IMR-90 (cell line): ENCODE measurements at regions not wholly inside any gene's neighbourhood (a gene's known extent, or its start where the extent isn't known, plus 50 kb on each side); places are given as distances from the start of the nearest gene placed in this dataset.

Experiments
- ATAC-seq: fragments of 200-7000 bp; cut with Tn5 transposase; 2 replicates; pipeline ENCODE4 v1.9.1; 2020; ENCODE audit warnings: low read depth, mild to moderate bottlenecking, moderate library complexity
- BruUV-seq: library from RNA; stranded (reverse); fragments of 400-500 nt; replicated peaks from 2 replicates; lab custom pipeline; 2021; lab: Mats Ljungman, UMichigan
- CTCF ChIA-PET: fragments of 300-600 bp; formaldehyde crosslinking; extraction: SDS; loops from one replicate; lab custom pipeline; 2021; ENCODE audit warnings: antibody characterized with exemption; lab: Yijun Ruan, JAX
- POLR2A ChIA-PET: fragments of 300-600 bp; sonication (Branson Sonifier 250); formaldehyde crosslinking; loops from one replicate; lab custom pipeline; 2022; ENCODE audit warnings: antibody characterized with exemption; ENCODE audit not compliant: unreplicated experiment; lab: Charles Lee
- DNase-seq: peaks from one replicate; pipeline ENCODE4 v3.0.0; 2013
- H2AFZ ChIP-seq: replicated peaks from 2 replicates; pipeline ENCODE3; 2013; ENCODE audit warnings: low read length, mild to moderate bottlenecking; ENCODE audit not compliant: poor library complexity
- H2AK5ac ChIP-seq: 2 replicates; pipeline ENCODE4 v1.6.1; 2013; ENCODE audit warnings: low read depth, low read length, inconsistent platforms
- H2AK9ac ChIP-seq: replicated peaks from 2 replicates; pipeline ENCODE3; 2013; ENCODE audit warnings: mild to moderate bottlenecking, low read depth, low read length, moderate library complexity; ENCODE audit not compliant: poor library complexity
- H2BK120ac ChIP-seq: 2 replicates; pipeline ENCODE4 v1.6.1; 2013; ENCODE audit warnings: low read depth, low read length, inconsistent platforms
- H2BK15ac ChIP-seq: 3 replicates; pipeline ENCODE4 v1.6.1; 2013; ENCODE audit warnings: low read depth, low read length, inconsistent platforms
- H2BK20ac ChIP-seq: 2 replicates; pipeline ENCODE4 v1.6.1; 2013; ENCODE audit warnings: low read depth, mild to moderate bottlenecking, inconsistent platforms, low read length, moderate library complexity
- H2BK5ac ChIP-seq: 2 replicates; pipeline ENCODE4 v1.6.1; 2013; ENCODE audit warnings: mild to moderate bottlenecking, low read depth, low read length, inconsistent platforms; ENCODE audit not compliant: poor library complexity, severe bottlenecking
- H3K14ac ChIP-seq: replicated peaks from 2 replicates; pipeline ENCODE4 v1.6.1; 2013; ENCODE audit warnings: low read depth, low read length, inconsistent platforms
- H3K18ac ChIP-seq: 2 replicates; pipeline ENCODE4 v1.6.1; 2013; ENCODE audit warnings: low read depth, low read length, control low read depth
- H3K23ac ChIP-seq: 2 replicates; pipeline ENCODE4 v1.6.1; 2013; ENCODE audit warnings: low read depth, low read length, inconsistent platforms
- H3K27ac ChIP-seq: 2 replicates; pipeline ENCODE4 v1.5.1; 2013; ENCODE audit warnings: mild to moderate bottlenecking, control low read depth, low read length; ENCODE audit not compliant: insufficient read depth
- H3K27me3 ChIP-seq: 2 replicates; pipeline ENCODE4 v1.6.1; 2013; ENCODE audit warnings: low read length; ENCODE audit not compliant: control insufficient read depth, insufficient read depth
- H3K36me3 ChIP-seq: 2 replicates; pipeline ENCODE4 v1.6.1; 2013; ENCODE audit warnings: low read length, mixed read lengths; ENCODE audit not compliant: control insufficient read depth, insufficient read depth
- H3K4ac ChIP-seq: 2 replicates; pipeline ENCODE4 v1.6.1; 2013; ENCODE audit warnings: low read depth, low read length, inconsistent platforms
- H3K4me1 ChIP-seq: 2 replicates; pipeline ENCODE4 v1.6.1; 2013; ENCODE audit warnings: low read length, mixed read lengths; ENCODE audit not compliant: control insufficient read depth, insufficient read depth
- H3K4me2 ChIP-seq: 2 replicates; pipeline ENCODE4 v1.6.1; 2013; ENCODE audit warnings: low read depth, mild to moderate bottlenecking, control low read depth, low read length, moderate library complexity
- H3K4me3 ChIP-seq: 2 replicates; pipeline ENCODE4 v1.5.1; 2013; ENCODE audit warnings: low read depth, mild to moderate bottlenecking, control low read depth, low read length, moderate library complexity; ENCODE audit not compliant: insufficient read depth
- H3K56ac ChIP-seq: 2 replicates; pipeline ENCODE4 v1.6.1; 2013; ENCODE audit warnings: low read length, inconsistent platforms; ENCODE audit not compliant: insufficient read depth; ENCODE audit errors: extremely low read depth
- H3K79me1 ChIP-seq, 2 experiments: 2 replicates each; pipeline ENCODE4 v1.6.1; 2013; ENCODE audit warnings: low read length in 2 of 2, inconsistent platforms in 1 of 2, low read depth in 1 of 2
- H3K9ac ChIP-seq: 2 replicates; pipeline ENCODE4 v1.6.1; 2013; ENCODE audit warnings: low read depth, low read length, control low read depth
- H3K9me1 ChIP-seq: 2 replicates; pipeline ENCODE4 v1.6.1; 2013; ENCODE audit warnings: low read length, inconsistent platforms; ENCODE audit not compliant: insufficient read depth
- H3K9me3 ChIP-seq: 2 replicates; pipeline ENCODE4 v1.6.1; 2013; ENCODE audit warnings: low read length; ENCODE audit not compliant: control insufficient read depth, insufficient read depth
- H4K20me1 ChIP-seq: 2 replicates; pipeline ENCODE4 v1.6.1; 2013; ENCODE audit warnings: low read length, inconsistent platforms; ENCODE audit not compliant: insufficient read depth
- H4K5ac ChIP-seq: 2 replicates; pipeline ENCODE4 v1.6.1; 2013; ENCODE audit warnings: mild to moderate bottlenecking, low read depth, low read length, control low read depth
- H4K8ac ChIP-seq, 2 experiments: 2 replicates each; pipeline ENCODE4 v1.6.1; 2013; ENCODE audit warnings: low read depth in 2 of 2, low read length in 2 of 2, control low read depth in 1 of 2, inconsistent platforms in 1 of 2
- H4K91ac ChIP-seq: 2 replicates; pipeline ENCODE4 v1.6.1; 2013; ENCODE audit warnings: low read depth, low read length, inconsistent platforms; ENCODE audit not compliant: insufficient read depth
- BHLHE40 ChIP-seq: fragments of 150-350 bp; IDR thresholded peaks from 2 replicates; pipeline ENCODE4 v1.6.1; 2016; ENCODE audit warnings: mild to moderate bottlenecking, low read depth, low read length
- CEBPB ChIP-seq: IDR thresholded peaks from 2 replicates; pipeline ENCODE4 v1.6.1; 2012; ENCODE audit warnings: low read depth, low read length, improper control_type of control experiment
- CHD1 ChIP-seq: IDR thresholded peaks from 2 replicates; pipeline ENCODE4 v1.6.1; 2012; ENCODE audit warnings: low read depth, low read length, improper control_type of control experiment
- ELK1 ChIP-seq: fragments of 150-350 bp; IDR thresholded peaks from 2 replicates; pipeline ENCODE4 v1.6.1; 2016; ENCODE audit warnings: low read depth, mild to moderate bottlenecking, low read length, moderate library complexity, borderline replicate concordance
- FOS ChIP-seq: fragments of 150-350 bp; IDR thresholded peaks from 2 replicates; pipeline ENCODE4 v1.6.1; 2016; ENCODE audit warnings: low read depth, low read length
- MAFK ChIP-seq: IDR thresholded peaks from 2 replicates; pipeline ENCODE4 v1.6.1; 2012; ENCODE audit warnings: low read depth, low read length, improper control_type of control experiment
- MAZ ChIP-seq: IDR thresholded peaks from 2 replicates; pipeline ENCODE4 v1.6.1; 2012; ENCODE audit warnings: low read depth, mild to moderate bottlenecking, low read length, improper control_type of control experiment, moderate library complexity, borderline replicate concordance
- MXI1 ChIP-seq: IDR thresholded peaks from 2 replicates; pipeline ENCODE4 v1.6.1; 2012; ENCODE audit warnings: low read depth, mild to moderate bottlenecking, low read length, moderate library complexity, borderline replicate concordance
- NFE2L2 ChIP-seq: fragments of 150-350 bp; IDR thresholded peaks from 2 replicates; pipeline ENCODE4 v1.6.1; 2016; ENCODE audit warnings: low read depth, mild to moderate bottlenecking, low read length
- POLR2A ChIP-seq: IDR thresholded peaks from 2 replicates; pipeline ENCODE4 v1.6.1; 2012; ENCODE audit warnings: mild to moderate bottlenecking, low read depth, low read length
- RAD21 ChIP-seq: IDR thresholded peaks from 2 replicates; pipeline ENCODE4 v1.6.1; 2012; ENCODE audit warnings: low read length, improper control_type of control experiment
- RCOR1 ChIP-seq: IDR thresholded peaks from 2 replicates; pipeline ENCODE4 v1.6.1; 2012; ENCODE audit warnings: mild to moderate bottlenecking, low read length, improper control_type of control experiment; ENCODE audit not compliant: insufficient replicate concordance
- RFX5 ChIP-seq: IDR thresholded peaks from 2 replicates; pipeline ENCODE4 v1.8.0; 2012; ENCODE audit warnings: low read depth, mild to moderate bottlenecking, low read length, moderate library complexity
- SMC3 ChIP-seq: fragments of 150-350 bp; IDR thresholded peaks from 2 replicates; pipeline ENCODE4 v1.6.1; 2016; ENCODE audit warnings: low read depth, mild to moderate bottlenecking, antibody characterized with exemption, low read length, moderate library complexity
- USF2 ChIP-seq: fragments of 150-350 bp; IDR thresholded peaks from 2 replicates; pipeline ENCODE4 v1.6.1; 2017; ENCODE audit warnings: mild to moderate bottlenecking, antibody characterized with exemption, low read length, low read depth
- WGBS, 2 experiments: methylation state at CpG; one replicate each; pipeline versions ENCODE4 v1.1.5 to v1.1.7; 2013; ENCODE audit warnings: missing lambda C conversion rate in 2 of 2; ENCODE audit not compliant: insufficient read length in 1 of 2; ENCODE audit errors: extremely low coverage in 2 of 2; 5-methylcytosine and 5-hydroxymethylcytosine counted together
- dilution Hi-C: fragments of 300-500 bp; cut with HindIII; formaldehyde crosslinking; loops from one replicate; pipeline ENCODE4 v1.14.3; 2018; ENCODE audit warnings: low sequenced_read_pairs; ENCODE audit not compliant: unreplicated experiment
- in situ Hi-C: fragments of 300-500 bp; cut with MboI; formaldehyde crosslinking; loops from 3 replicates; pipeline ENCODE4 v1.14.3; 2019; ENCODE audit warnings: low sequenced_read_pairs, inconsistent platforms, mixed read lengths
- intact Hi-C: fragments of 100-400 bp; cut with micrococcal nuclease; formaldehyde crosslinking; loops from 2 replicates; pipeline ENCODE4 v1.10.0; 2022
- TF ChIP-seq, protein P1 (sequence below): conservative IDR thresholded peaks from 2 replicates; pipeline ENCODE4 v1.5.1; 2012; ENCODE audit warnings: mild to moderate bottlenecking, low read depth, low read length, improper control_type of control experiment

DNA sequence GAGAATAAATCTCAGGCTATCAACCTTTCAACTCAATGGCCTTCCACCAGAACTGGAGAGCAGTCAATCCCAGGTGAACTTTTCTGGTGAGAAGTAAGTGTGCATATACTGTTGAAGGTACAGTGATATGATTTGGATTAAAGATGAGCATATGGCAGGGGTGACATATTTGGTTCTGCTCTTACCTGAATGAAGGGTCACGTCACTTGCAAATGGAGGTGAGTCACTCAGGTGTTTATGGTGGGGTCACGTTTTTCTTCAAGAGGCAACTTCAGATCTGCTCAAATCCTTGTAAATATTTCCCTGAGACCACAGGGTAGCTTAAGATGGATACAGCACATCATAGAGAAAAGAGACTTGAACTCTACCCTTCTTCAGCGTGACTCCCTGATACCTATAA is 143.2 kb downstream of the BRMS1L start:
- Histone ChIP-seq H3K9ac (no peak overlapping the region), H3K4me3 (no peak overlapping the region), H3K56ac (no peak overlapping the region), H4K8ac (no peak overlapping the region), H4K5ac (no peak overlapping the region), H3K27ac (no peak overlapping the region), H3K9me3 (no peaks in the 10 kb centered on the region), H3K36me3 (no peaks in the 10 kb centered on the region), H3K4me1 (no peaks in the 10 kb centered on the region), H3K23ac (no peak overlapping the region), H2AFZ (no peak overlapping the region), H2BK20ac (no peak overlapping the region), H3K4ac (no peak overlapping the region), H4K91ac (no peak overlapping the region), H3K9me1 (no peaks in the 10 kb centered on the region), H4K20me1 (no peaks in the 10 kb centered on the region), H2AK9ac (no peak overlapping the region), H3K27me3 (no peaks in the 10 kb centered on the region), H3K79me1 (no peaks in the 10 kb centered on the region), H3K18ac (no peak overlapping the region), H2AK5ac (no peak overlapping the region), H3K4me2 (no peak overlapping the region), H3K14ac (no peak overlapping the region), H2BK5ac (no peak overlapping the region), H2BK15ac (no peak overlapping the region), H2BK120ac (no peak overlapping the region)
- ATAC-seq: no peak
- CTCF ChIA-PET: no interaction called here
- no CpG with 5 or more reads among the region's 3 CpGs for WGBS, 2 experiments
- TF ChIP-seq SMC3 (no peak), RFX5 (no peak), ELK1 (no peak), CEBPB (no peak), POLR2A (no peak), RCOR1 (no peak), MAFK (no peak), MXI1 (no peak), FOS (no peak), BHLHE40 (no peak), NFE2L2 (no peak), CHD1 (no peak), USF2 (no peak), MAZ (no peak), RAD21 (no peak)
- TF ChIP-seq, protein P1, sequence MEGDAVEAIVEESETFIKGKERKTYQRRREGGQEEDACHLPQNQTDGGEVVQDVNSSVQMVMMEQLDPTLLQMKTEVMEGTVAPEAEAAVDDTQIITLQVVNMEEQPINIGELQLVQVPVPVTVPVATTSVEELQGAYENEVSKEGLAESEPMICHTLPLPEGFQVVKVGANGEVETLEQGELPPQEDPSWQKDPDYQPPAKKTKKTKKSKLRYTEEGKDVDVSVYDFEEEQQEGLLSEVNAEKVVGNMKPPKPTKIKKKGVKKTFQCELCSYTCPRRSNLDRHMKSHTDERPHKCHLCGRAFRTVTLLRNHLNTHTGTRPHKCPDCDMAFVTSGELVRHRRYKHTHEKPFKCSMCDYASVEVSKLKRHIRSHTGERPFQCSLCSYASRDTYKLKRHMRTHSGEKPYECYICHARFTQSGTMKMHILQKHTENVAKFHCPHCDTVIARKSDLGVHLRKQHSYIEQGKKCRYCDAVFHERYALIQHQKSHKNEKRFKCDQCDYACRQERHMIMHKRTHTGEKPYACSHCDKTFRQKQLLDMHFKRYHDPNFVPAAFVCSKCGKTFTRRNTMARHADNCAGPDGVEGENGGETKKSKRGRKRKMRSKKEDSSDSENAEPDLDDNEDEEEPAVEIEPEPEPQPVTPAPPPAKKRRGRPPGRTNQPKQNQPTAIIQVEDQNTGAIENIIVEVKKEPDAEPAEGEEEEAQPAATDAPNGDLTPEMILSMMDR: no peak
- intact Hi-C loops: no loop called here
- no TSS peak for BruUV-seq
- dilution Hi-C loops: no loop called here
- POLR2A ChIA-PET: no interaction called here
- in situ Hi-C loops: no loop called here
- no peak for DNase-seq
